Heart left ventricle (tissue), 13 donors: ENCODE measurements at regions not wholly inside any gene's neighbourhood (a gene's known extent, or its start where the extent isn't known, plus 50 kb on each side); places are given as distances from the start of the nearest gene placed in this dataset.

Experiments used
- POLR2A ChIP-seq, 2 donors: fragments of 450-650 bp; IDR thresholded peaks; one replicate each; pipeline ENCODE4 v1.6.1; 2017; ENCODE audit warnings: antibody characterized with exemption in 2 of 2, mild to moderate bottlenecking in 2 of 2, moderate library complexity in 2 of 2
- TF ChIP-seq, protein P1 (sequence below), 12 donors: fragments of 200-600 bp; sonication (generic) in 4 of 12; IDR thresholded peaks; one replicate each; pipeline versions ENCODE4 v1.5.0 to v1.8.0; 2018 to 2022; ENCODE audit warnings: antibody characterized with exemption in 12 of 12, mild to moderate bottlenecking in 5 of 12
- donor health status: ischemic (EF 13 %, LVEDD 7.1; RV severe dilation, severe dysfunction).
- donor health status: DM: no; HTN: yes; CAD: no.
- donor health status: DM: no; HTN: no; CAD: no.
- donor health status: ischemic (EF 25% LVEDD 6.9; RV normal size, moderate dysfunction).
- donor health status: ischemic (EF 25% LVEDD 5.7; RV mildly dilated, moderate dysfunction).
- donor health status: ischemic (EF 35%, LVEDD 5.7; RV mildly dilated, moderate dysfunction).
- donor health status: nonischemic (EF 11% LVEDD 7.7; RV severe dilation, severe dysfunction).
- donor health status: DM: yes; HTN: yes; CAD: no.
- donor health status: PGD.
- donor health status: ischemic (EF 29% LVEDD 5.4; RV normal size, mild dysfunction).
- donor health status: nonischemic (EF 23%, LVEDD 6.1; RV moderate dilation, normal function).

- TF ChIP-seq, protein P1, sequence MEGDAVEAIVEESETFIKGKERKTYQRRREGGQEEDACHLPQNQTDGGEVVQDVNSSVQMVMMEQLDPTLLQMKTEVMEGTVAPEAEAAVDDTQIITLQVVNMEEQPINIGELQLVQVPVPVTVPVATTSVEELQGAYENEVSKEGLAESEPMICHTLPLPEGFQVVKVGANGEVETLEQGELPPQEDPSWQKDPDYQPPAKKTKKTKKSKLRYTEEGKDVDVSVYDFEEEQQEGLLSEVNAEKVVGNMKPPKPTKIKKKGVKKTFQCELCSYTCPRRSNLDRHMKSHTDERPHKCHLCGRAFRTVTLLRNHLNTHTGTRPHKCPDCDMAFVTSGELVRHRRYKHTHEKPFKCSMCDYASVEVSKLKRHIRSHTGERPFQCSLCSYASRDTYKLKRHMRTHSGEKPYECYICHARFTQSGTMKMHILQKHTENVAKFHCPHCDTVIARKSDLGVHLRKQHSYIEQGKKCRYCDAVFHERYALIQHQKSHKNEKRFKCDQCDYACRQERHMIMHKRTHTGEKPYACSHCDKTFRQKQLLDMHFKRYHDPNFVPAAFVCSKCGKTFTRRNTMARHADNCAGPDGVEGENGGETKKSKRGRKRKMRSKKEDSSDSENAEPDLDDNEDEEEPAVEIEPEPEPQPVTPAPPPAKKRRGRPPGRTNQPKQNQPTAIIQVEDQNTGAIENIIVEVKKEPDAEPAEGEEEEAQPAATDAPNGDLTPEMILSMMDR (IDR thresholded peaks at IDR 0.05), result no peak
- no peak for TF ChIP-seq POLR2A (IDR thresholded peaks at IDR 0.05)
These were observed 297.6 kb downstream of the PTEN start for GRCh38 chr10:88161070-88161469.
